WTC11 (cell line): ENCODE measurements at regions not wholly inside any gene's neighbourhood (a gene's known extent, or its start where the extent isn't known, plus 50 kb on each side); places are given as distances from the start of the nearest gene placed in this dataset.

Source experiments
- ATAC-seq: fragments of 200-7000 bp; cut with Tn5 transposase; 2 replicates; pipeline ENCODE4 v1.10.0; 2021; ENCODE audit warnings: mild to moderate bottlenecking, moderate library complexity
- CTCF ChIA-PET: fragments of 300-600 bp; sonication (Branson Sonifier 250); formaldehyde crosslinking; loops from one replicate; lab custom pipeline; 2021; ENCODE audit warnings: antibody characterized with exemption; lab: Charles Lee
- POLR2A ChIA-PET: fragments of 350-600 bp; sonication (Branson Sonifier 250); formaldehyde crosslinking; loops from one replicate; lab custom pipeline; 2021; ENCODE audit warnings: antibody characterized with exemption; lab: Charles Lee
- DNase-seq: peaks from one replicate; pipeline ENCODE4 v3.0.0; 2021; ENCODE audit warnings: low spot score
- H3K27ac Mint-ChIP-seq: 2 replicates; pipeline ENCODE4 v1.8.0; 2021; ENCODE audit warnings: mixed read lengths
- H3K27me3 Mint-ChIP-seq: 2 replicates; pipeline ENCODE4 v1.8.0; 2021; ENCODE audit warnings: low read depth, mild to moderate bottlenecking, moderate library complexity, mixed read lengths
- H3K36me3 Mint-ChIP-seq: 2 replicates; pipeline ENCODE4 v1.8.0; 2021; ENCODE audit warnings: mixed read lengths
- H3K4me1 Mint-ChIP-seq: 2 replicates; pipeline ENCODE4 v1.8.0; 2022; ENCODE audit warnings: mixed read lengths
- H3K4me3 Mint-ChIP-seq: 2 replicates; pipeline ENCODE4 v1.8.0; 2021; ENCODE audit warnings: mild to moderate bottlenecking, moderate library complexity, mixed read lengths
- H3K9me3 Mint-ChIP-seq: 2 replicates; pipeline ENCODE4 v1.8.0; 2021; ENCODE audit warnings: mixed read lengths
- CBFB ChIP-seq: sonication (generic); formaldehyde crosslinking; IDR thresholded peaks from 2 replicates; pipeline ENCODE4 v1.8.1; 2022; ENCODE audit warnings: mild to moderate bottlenecking, low read depth, missing genetic modification reagents
- CREB1 ChIP-seq: sonication (generic); formaldehyde crosslinking; IDR thresholded peaks from 2 replicates; pipeline ENCODE4 v1.8.0; 2023; ENCODE audit warnings: mild to moderate bottlenecking, missing genetic modification reagents
- EMX1 ChIP-seq: fragments of 250-450 bp; sonication (Bioruptor Pico); IDR thresholded peaks from 2 replicates; pipeline ENCODE4 v1.8.0; 2021; ENCODE audit warnings: mild to moderate bottlenecking
- ESRRA ChIP-seq: sonication (generic); formaldehyde crosslinking; IDR thresholded peaks from 2 replicates; pipeline ENCODE4 v1.8.1; 2022; ENCODE audit warnings: mild to moderate bottlenecking, missing genetic modification reagents, borderline replicate concordance
- FOXJ3 ChIP-seq: sonication (generic); formaldehyde crosslinking; IDR thresholded peaks from 2 replicates; pipeline ENCODE4 v1.9.0; 2021; ENCODE audit warnings: missing genetic modification reagents, mild to moderate bottlenecking, borderline replicate concordance
- GABPB1 ChIP-seq: sonication (generic); formaldehyde crosslinking; IDR thresholded peaks from 2 replicates; pipeline ENCODE4 v1.8.1; 2023; ENCODE audit warnings: mild to moderate bottlenecking, missing genetic modification reagents
- IRF2 ChIP-seq: sonication (generic); formaldehyde crosslinking; IDR thresholded peaks from 2 replicates; pipeline ENCODE4 v1.8.0; 2022; ENCODE audit warnings: low read depth, missing genetic modification reagents, borderline replicate concordance
- JAZF1 ChIP-seq: fragments of 250-450 bp; sonication (Bioruptor Pico); IDR thresholded peaks from 2 replicates; pipeline ENCODE4 v1.9.0; 2021; ENCODE audit warnings: moderate library complexity, mild to moderate bottlenecking, inconsistent platforms
- JUN ChIP-seq: sonication (generic); formaldehyde crosslinking; IDR thresholded peaks from 2 replicates; pipeline ENCODE4 v1.8.0; 2023; ENCODE audit warnings: mild to moderate bottlenecking, missing genetic modification reagents
- NFYB ChIP-seq: sonication (generic); formaldehyde crosslinking; conservative IDR thresholded peaks from 2 replicates; pipeline ENCODE4 v1.8.0; 2022; ENCODE audit warnings: low read depth, missing genetic modification reagents
- RELA ChIP-seq: sonication (generic); formaldehyde crosslinking; IDR thresholded peaks from 2 replicates; pipeline ENCODE4 v1.8.1; 2022; ENCODE audit warnings: missing genetic modification reagents, mild to moderate bottlenecking, borderline replicate concordance
- SOX15 ChIP-seq: fragments of 250-450 bp; sonication (Bioruptor Pico); IDR thresholded peaks from 2 replicates; pipeline ENCODE4 v1.9.0; 2021; ENCODE audit warnings: mild to moderate bottlenecking
- SP1 ChIP-seq: sonication (generic); formaldehyde crosslinking; conservative IDR thresholded peaks from 2 replicates; pipeline ENCODE4 v1.8.1; 2022; ENCODE audit warnings: missing genetic modification reagents
- ZNF423 ChIP-seq: fragments of 250-450 bp; sonication (Bioruptor Pico); IDR thresholded peaks from 2 replicates; pipeline ENCODE4 v2.1.2; 2022; ENCODE audit warnings: mild to moderate bottlenecking, moderate library complexity
- TF ChIP-seq, protein P1 (sequence below): fragments of 250-450 bp; sonication (Bioruptor Pico); IDR thresholded peaks from 2 replicates; pipeline ENCODE4 v1.8.0; 2021; ENCODE audit warnings: mild to moderate bottlenecking
- TF ChIP-seq, protein P2 (sequence below): sonication (generic); formaldehyde crosslinking; IDR thresholded peaks from 2 replicates; pipeline ENCODE4 v1.8.1; 2022; ENCODE audit warnings: mild to moderate bottlenecking, missing genetic modification reagents, moderate library complexity, borderline replicate concordance
- TF ChIP-seq, protein P3 (sequence below): fragments of 200-600 bp; IDR thresholded peaks from 2 replicates; pipeline ENCODE4 v1.8.0; 2022; ENCODE audit warnings: antibody characterized with exemption
- TF ChIP-seq, protein P4 (sequence below): fragments of 250-450 bp; sonication (Bioruptor Pico); conservative IDR thresholded peaks from 2 replicates; pipeline ENCODE4 v1.9.0; 2021; ENCODE audit warnings: mild to moderate bottlenecking
- TF ChIP-seq, protein P5 (sequence below): sonication (generic); formaldehyde crosslinking; IDR thresholded peaks from 2 replicates; pipeline ENCODE4 v1.8.0; 2023; ENCODE audit warnings: missing genetic modification reagents
- TF ChIP-seq, protein P6 (sequence below): fragments of 250-450 bp; sonication (Bioruptor Pico); IDR thresholded peaks from 2 replicates; pipeline ENCODE4 v1.9.0; 2021; ENCODE audit warnings: moderate library complexity, mild to moderate bottlenecking, inconsistent platforms, borderline replicate concordance
- TF ChIP-seq, protein P7 (sequence below): sonication (generic); formaldehyde crosslinking; IDR thresholded peaks from 2 replicates; pipeline ENCODE4 v1.8.1; 2022; ENCODE audit warnings: missing genetic modification reagents, borderline replicate concordance

DNA sequence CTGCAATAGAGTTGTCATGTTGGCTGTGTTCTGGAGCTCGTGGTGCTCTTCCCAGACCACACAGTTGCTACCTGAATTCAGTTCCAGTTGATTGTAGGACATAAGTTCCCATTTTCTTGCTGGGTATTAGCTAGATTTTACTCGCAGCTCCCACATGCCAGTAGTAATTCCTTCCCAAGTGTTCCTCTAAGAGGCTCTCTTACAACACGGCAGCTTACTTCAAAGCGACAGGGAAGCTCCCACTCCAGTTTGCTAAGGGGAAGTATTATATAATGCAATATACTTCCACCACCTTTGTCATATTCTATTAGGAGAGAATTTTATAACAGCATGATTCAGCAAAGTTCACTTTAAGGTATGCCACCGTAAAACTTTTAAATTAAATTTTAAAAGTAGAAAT is 623.0 kb downstream of the SLCO4C1 start (continued):
- TF ChIP-seq, protein P1, sequence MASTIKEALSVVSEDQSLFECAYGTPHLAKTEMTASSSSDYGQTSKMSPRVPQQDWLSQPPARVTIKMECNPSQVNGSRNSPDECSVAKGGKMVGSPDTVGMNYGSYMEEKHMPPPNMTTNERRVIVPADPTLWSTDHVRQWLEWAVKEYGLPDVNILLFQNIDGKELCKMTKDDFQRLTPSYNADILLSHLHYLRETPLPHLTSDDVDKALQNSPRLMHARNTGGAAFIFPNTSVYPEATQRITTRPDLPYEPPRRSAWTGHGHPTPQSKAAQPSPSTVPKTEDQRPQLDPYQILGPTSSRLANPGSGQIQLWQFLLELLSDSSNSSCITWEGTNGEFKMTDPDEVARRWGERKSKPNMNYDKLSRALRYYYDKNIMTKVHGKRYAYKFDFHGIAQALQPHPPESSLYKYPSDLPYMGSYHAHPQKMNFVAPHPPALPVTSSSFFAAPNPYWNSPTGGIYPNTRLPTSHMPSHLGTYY = no peak
- TF ChIP-seq SP1 (CRISPR knock-in tag) = no peak
- no peak for TF ChIP-seq CBFB (CRISPR knock-in tag)
- TF ChIP-seq, protein P2, sequence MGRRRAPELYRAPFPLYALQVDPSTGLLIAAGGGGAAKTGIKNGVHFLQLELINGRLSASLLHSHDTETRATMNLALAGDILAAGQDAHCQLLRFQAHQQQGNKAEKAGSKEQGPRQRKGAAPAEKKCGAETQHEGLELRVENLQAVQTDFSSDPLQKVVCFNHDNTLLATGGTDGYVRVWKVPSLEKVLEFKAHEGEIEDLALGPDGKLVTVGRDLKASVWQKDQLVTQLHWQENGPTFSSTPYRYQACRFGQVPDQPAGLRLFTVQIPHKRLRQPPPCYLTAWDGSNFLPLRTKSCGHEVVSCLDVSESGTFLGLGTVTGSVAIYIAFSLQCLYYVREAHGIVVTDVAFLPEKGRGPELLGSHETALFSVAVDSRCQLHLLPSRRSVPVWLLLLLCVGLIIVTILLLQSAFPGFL = no peak
- no peak for TF ChIP-seq ZNF423

DNA sequence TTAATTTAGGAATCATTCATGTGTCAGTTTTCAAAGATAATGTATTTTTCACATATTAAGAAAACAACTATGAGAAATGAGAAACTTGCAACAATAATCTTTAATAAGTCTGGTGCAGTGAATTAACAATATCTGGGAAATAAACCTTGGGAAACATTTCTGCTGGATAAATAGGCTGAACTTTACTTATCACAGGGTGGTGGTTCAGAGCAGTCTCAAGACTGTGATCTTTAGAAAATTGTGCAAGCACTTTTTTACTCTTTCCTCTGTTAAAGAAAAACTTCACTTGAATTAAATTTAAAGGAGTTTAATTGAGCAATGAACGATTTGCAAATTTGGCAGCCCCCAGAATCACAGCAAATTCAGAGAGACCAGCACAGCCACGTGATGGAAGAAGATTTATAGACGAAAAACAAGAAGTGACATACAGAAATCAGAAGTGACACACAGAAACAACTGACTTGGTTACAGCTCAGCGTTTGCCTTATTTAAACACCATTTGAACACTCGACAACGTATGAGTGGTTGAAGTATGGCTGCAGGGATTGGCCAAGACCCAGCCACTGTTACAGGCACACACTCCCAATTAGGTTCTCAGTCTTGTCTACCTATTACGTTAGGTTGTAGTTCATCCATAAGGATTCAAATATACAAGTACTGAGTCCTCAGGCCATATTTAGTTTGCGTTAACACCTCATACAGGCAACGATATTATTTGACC is 631.9 kb downstream of the SLCO4C1 start:
- ATAC-seq (0 out of 2 replicates have a peak, but pooled peaks have one; percentile 28), DNase-seq (no peak)
- POLR2A ChIA-PET = no interaction called here
- no peaks in the 10 kb centered on the region for H3K9me3 Mint-ChIP-seq
- H3K4me1 Mint-ChIP-seq = peaks cover 6% of the 10 kb centered on the region
- no peak for TF ChIP-seq ESRRA (CRISPR knock-in tag)
- TF ChIP-seq, protein P3, sequence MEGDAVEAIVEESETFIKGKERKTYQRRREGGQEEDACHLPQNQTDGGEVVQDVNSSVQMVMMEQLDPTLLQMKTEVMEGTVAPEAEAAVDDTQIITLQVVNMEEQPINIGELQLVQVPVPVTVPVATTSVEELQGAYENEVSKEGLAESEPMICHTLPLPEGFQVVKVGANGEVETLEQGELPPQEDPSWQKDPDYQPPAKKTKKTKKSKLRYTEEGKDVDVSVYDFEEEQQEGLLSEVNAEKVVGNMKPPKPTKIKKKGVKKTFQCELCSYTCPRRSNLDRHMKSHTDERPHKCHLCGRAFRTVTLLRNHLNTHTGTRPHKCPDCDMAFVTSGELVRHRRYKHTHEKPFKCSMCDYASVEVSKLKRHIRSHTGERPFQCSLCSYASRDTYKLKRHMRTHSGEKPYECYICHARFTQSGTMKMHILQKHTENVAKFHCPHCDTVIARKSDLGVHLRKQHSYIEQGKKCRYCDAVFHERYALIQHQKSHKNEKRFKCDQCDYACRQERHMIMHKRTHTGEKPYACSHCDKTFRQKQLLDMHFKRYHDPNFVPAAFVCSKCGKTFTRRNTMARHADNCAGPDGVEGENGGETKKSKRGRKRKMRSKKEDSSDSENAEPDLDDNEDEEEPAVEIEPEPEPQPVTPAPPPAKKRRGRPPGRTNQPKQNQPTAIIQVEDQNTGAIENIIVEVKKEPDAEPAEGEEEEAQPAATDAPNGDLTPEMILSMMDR = no peak
- TF ChIP-seq, protein P4, sequence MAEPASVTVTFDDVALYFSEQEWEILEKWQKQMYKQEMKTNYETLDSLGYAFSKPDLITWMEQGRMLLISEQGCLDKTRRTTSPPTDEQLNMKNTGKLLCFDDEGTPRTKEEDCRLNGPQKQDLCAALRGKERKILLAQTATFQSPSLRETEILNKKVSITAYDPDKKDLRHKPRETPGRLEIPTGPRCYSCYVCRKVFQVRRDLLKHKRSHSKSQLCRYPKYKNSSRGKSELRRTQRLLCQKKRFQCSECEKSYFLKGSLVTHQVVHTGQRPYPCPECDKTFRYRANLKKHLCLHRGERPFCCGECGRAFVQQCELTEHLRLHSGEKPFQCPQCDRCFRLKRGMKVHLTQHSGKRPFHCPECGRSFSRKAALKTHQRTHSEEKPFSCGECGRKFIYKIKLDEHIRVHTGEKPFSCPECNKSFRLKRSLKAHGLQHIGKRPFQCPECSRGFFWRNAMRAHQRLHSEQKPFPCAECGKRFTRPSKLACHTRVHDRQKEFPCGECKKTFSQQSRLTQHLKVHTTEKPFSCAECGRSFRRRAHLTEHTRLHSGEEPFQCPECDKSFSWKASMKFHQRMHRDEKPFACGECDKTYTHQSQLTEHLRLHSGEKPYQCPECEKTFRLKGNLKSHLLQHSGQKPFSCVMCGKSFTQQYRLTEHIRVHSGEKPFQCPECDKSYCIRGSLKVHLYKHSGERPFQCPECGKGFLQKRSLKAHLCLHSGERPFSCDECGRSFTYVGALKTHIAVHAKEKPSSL (CRISPR knock-in tag) = no peak
- no peak for TF ChIP-seq ZNF423
- no peak for TF ChIP-seq SOX15 (CRISPR knock-in tag)
- H3K27me3 Mint-ChIP-seq = no peaks in the 10 kb centered on the region
- H3K4me3 Mint-ChIP-seq = no peak overlapping the region
- CTCF ChIA-PET = interaction anchor here (1.3 to 1.4 kb wide), 2 partner anchors 9 to 14 kb away, joined by 3 read pairs; no protein-coding TSS in a partner anchor
- no peak overlapping the region for H3K27ac Mint-ChIP-seq
- no peaks in the 10 kb centered on the region for H3K36me3 Mint-ChIP-seq

DNA sequence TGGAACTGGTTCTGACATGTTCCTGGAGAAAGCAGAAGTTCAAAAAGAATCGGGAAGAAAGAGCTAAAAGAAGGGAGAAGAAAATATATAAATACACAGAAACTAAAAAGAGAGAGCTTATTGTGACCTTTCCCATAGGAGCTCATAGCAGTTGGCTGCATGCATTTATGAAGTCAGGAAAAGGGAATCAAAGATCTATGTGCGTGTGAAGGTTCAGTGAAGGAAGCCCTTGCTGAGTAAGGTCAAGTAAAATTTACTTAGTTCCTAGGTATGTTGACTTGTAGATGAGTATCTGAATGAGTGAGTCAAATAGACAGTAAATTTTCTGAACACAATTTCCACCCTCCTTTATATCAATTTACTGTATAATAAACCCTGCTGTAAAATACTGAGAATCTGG is 632.5 kb downstream of the SLCO4C1 start:
- Mint-ChIP-seq H3K27me3 (no peaks in the 10 kb centered on the region), H3K4me1 (peaks cover 10% of the 10 kb centered on the region), H3K27ac (no peak overlapping the region), H3K4me3 (no peak overlapping the region), H3K36me3 (no peaks in the 10 kb centered on the region), H3K9me3 (no peaks in the 10 kb centered on the region)
- no peak for ATAC-seq
- POLR2A ChIA-PET = no interaction called here
- CTCF ChIA-PET = interaction anchor here (1.3 to 1.4 kb wide), 2 partner anchors 9 to 15 kb away, joined by 3 read pairs; no protein-coding TSS in a partner anchor
- DNase-seq = no peak
- TF ChIP-seq, protein P5, sequence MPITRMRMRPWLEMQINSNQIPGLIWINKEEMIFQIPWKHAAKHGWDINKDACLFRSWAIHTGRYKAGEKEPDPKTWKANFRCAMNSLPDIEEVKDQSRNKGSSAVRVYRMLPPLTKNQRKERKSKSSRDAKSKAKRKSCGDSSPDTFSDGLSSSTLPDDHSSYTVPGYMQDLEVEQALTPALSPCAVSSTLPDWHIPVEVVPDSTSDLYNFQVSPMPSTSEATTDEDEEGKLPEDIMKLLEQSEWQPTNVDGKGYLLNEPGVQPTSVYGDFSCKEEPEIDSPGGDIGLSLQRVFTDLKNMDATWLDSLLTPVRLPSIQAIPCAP (CRISPR knock-in tag) = no peak
- TF ChIP-seq CBFB (CRISPR knock-in tag) = no peak
- TF ChIP-seq GABPB1 (CRISPR knock-in tag) = no peak
- no peak for TF ChIP-seq RELA (CRISPR knock-in tag)
- no peak for TF ChIP-seq SOX15 (CRISPR knock-in tag)
- TF ChIP-seq NFYB (CRISPR knock-in tag) = no peak
- no peak for TF ChIP-seq JAZF1 (CRISPR knock-in tag)
- TF ChIP-seq, protein P6, sequence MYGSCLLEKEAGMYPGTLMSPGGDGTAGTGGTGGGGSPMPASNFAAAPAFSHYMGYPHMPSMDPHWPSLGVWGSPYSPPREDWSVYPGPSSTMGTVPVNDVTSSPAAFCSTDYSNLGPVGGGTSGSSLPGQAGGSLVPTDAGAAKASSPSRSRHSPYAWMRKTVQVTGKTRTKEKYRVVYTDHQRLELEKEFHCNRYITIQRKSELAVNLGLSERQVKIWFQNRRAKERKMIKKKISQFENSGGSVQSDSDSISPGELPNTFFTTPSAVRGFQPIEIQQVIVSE (CRISPR knock-in tag) = no peak
- TF ChIP-seq EMX1 = no peak
- TF ChIP-seq IRF2 (CRISPR knock-in tag) = no peak
- no peak for TF ChIP-seq JUN
- TF ChIP-seq, protein P7, sequence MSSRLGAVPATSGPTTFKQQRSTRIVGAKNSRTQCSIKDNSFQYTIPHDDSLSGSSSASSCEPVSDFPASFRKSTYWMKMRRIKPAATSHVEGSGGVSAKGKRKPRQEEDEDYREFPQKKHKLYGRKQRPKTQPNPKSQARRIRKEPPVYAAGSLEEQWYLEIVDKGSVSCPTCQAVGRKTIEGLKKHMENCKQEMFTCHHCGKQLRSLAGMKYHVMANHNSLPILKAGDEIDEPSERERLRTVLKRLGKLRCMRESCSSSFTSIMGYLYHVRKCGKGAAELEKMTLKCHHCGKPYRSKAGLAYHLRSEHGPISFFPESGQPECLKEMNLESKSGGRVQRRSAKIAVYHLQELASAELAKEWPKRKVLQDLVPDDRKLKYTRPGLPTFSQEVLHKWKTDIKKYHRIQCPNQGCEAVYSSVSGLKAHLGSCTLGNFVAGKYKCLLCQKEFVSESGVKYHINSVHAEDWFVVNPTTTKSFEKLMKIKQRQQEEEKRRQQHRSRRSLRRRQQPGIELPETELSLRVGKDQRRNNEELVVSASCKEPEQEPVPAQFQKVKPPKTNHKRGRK (CRISPR knock-in tag) = no peak
- TF ChIP-seq FOXJ3 (CRISPR knock-in tag) = no peak
- TF ChIP-seq SP1 (CRISPR knock-in tag) = no peak
- no peak for TF ChIP-seq CREB1 (CRISPR knock-in tag)
- TF ChIP-seq, protein P3 = no peak
